Stomach (tissue), 8 donors: ENCODE measurements at regions not wholly inside any gene's neighbourhood (a gene's known extent, or its start where the extent isn't known, plus 50 kb on each side); places are given as distances from the start of the nearest gene placed in this dataset.
A peak's percentile ranks its signal among the peaks of the same experiment; 100 is the strongest.

Source experiments
- DNase-seq, 2 donors: peaks; one replicate each; pipeline versions ENCODE4 v3.0.0 to v3.0.0-alpha.2; 2013 to 2019
- H3K27ac ChIP-seq, 5 donors: fragments of 200-600 bp in 4 of 5; sonication (generic) in 4 of 5; one replicate each; pipeline ENCODE4 v1.5.1; 2013 to 2019; ENCODE audit warnings: mild to moderate bottlenecking in 1 of 5, moderate library complexity in 1 of 5
- H3K27me3 ChIP-seq, 3 donors: fragments of 200-600 bp; sonication (generic); one replicate each; pipeline ENCODE4 v1.5.1; 2017 to 2019; ENCODE audit warnings: mixed run types in 1 of 3
- H3K36me3 ChIP-seq, 4 donors: fragments of 200-600 bp; sonication (generic); 1 replicate in 3 of 4; 2 replicates in 1 of 4; pipeline ENCODE4 v1.5.1; 2016 to 2019
- H3K4me1 ChIP-seq, 4 donors: fragments of 200-600 bp; sonication (generic); one replicate each; pipeline ENCODE4 v1.5.1; 2016 to 2019
- H3K4me3 ChIP-seq, 4 donors: fragments of 200-600 bp; sonication (generic) in 3 of 4; one replicate each; pipeline ENCODE4 v1.5.1; 2016 to 2019; ENCODE audit warnings: mild to moderate bottlenecking in 1 of 4
- H3K9me3 ChIP-seq, 4 donors: fragments of 200-600 bp; sonication (generic); one replicate each; pipeline ENCODE4 v1.5.1; 2016 to 2019
- CTCF ChIP-seq, 7 experiments: fragments of 450-650 bp in 4 of 7; fragments of 200-600 bp in 3 of 7; sonication (generic) in 3 of 7; IDR thresholded peaks; one replicate each; pipeline ENCODE4 v1.5.1; 2016 to 2019; ENCODE audit warnings: antibody characterized with exemption in 7 of 7, control low read depth in 2 of 7, mild to moderate bottlenecking in 1 of 7
- EP300 ChIP-seq: sonication (generic); formaldehyde crosslinking; IDR thresholded peaks from one replicate; pipeline ENCODE4 v1.6.1; 2017; ENCODE audit warnings: antibody characterized with exemption
- POLR2A ChIP-seq, 4 donors: fragments of 450-650 bp; IDR thresholded peaks; one replicate each; pipeline ENCODE4 v1.6.1; 2016; ENCODE audit warnings: antibody characterized with exemption in 4 of 4, control low read depth in 2 of 4, mild to moderate bottlenecking in 1 of 4, moderate library complexity in 1 of 4
- POLR2AphosphoS5 ChIP-seq, 3 donors: sonication (generic); formaldehyde crosslinking; IDR thresholded peaks; one replicate each; pipeline ENCODE4 v1.6.1; 2016; ENCODE audit warnings: antibody characterized with exemption in 3 of 3
- WGBS, 5 donors: extraction: QIAGEN DNeasy Blood & Tissue Kit in 3 of 5; methylation state at CpG; one replicate each; pipeline versions ENCODE4 v1.1.5 to v1.1.7; 2013 to 2018; 5-methylcytosine and 5-hydroxymethylcytosine counted together
- intact Hi-C: fragments of 100-400 bp; cut with DNase I; formaldehyde crosslinking; loops from one replicate; pipeline ENCODE4 v1.15.1; 2023; ENCODE audit warnings: low total_unique reads
- donor health status: healthy with polysubstance abuse.
- donor health status: Bipolar disorder and iron deficiency.
- donor health status: healthy.

- no peak for DNase-seq
- 75 to 89% (median 88%) methylated on average over 1 of the region's 1 CpG for WGBS, 5 donors
- H3K4me1 ChIP-seq = no peaks in the 10 kb centered on the region
- peaks cover 0 to 17% (median 15%) of the 10 kb centered on the region in 4 donors for H3K9me3 ChIP-seq
- H3K36me3 ChIP-seq = no peaks in the 10 kb centered on the region
- TF ChIP-seq EP300 (no peak), POLR2AphosphoS5 (IDR thresholded peaks at IDR 0.05) (no peak), CTCF (IDR thresholded peaks at IDR 0.05) (no peak), POLR2A (IDR thresholded peaks at IDR 0.05) (no peak)
- H3K27me3 ChIP-seq = no peaks in the 10 kb centered on the region
- no peak overlapping the region for H3K27ac ChIP-seq
- no peak overlapping the region for H3K4me3 ChIP-seq
- intact Hi-C loops = no loop called here
Measured at GRCh38 chr2:129580001-129580400, 399.5 kb upstream of the RAB6C start.

- TF ChIP-seq EP300 = no peak
- TF ChIP-seq CTCF (IDR thresholded peaks at IDR 0.05) = no peak
- H3K27me3 ChIP-seq = peaks cover 0 to 17% (median 0%) of the 10 kb centered on the region in 3 donors
- H3K9me3 ChIP-seq = peaks cover 0 to 13% (median 11%) of the 10 kb centered on the region in 4 donors
- no peak overlapping the region for H3K4me3 ChIP-seq
- H3K36me3 ChIP-seq = no peaks in the 10 kb centered on the region
- H3K27ac ChIP-seq = no peak overlapping the region
- DNase-seq = no peak
- intact Hi-C loops = no loop called here
- no peaks in the 10 kb centered on the region for H3K4me1 ChIP-seq
Measured at GRCh38 chr2:129585760-129586159, 393.7 kb upstream of the RAB6C start.

- no peaks in the 10 kb centered on the region for H3K4me1 ChIP-seq
- peak in 1 of 2 donors; percentile 15 for DNase-seq
- TF ChIP-seq EP300 (no peak), CTCF (IDR thresholded peaks at IDR 0.05) (no peak), POLR2A (IDR thresholded peaks at IDR 0.05) (no peak), POLR2AphosphoS5 (IDR thresholded peaks at IDR 0.05) (no peak)
- no peaks in the 10 kb centered on the region for H3K9me3 ChIP-seq
- intact Hi-C loops = no loop called here
- no peaks in the 10 kb centered on the region for H3K36me3 ChIP-seq
- H3K4me3 ChIP-seq = no peak overlapping the region
- WGBS, 5 donors = 51 to 76% (median 63%) methylated on average over 36 to 51 of the region's 51 CpGs
- H3K27ac ChIP-seq = no peak overlapping the region
- peaks cover 0 to 17% (median 0%) of the 10 kb centered on the region in 3 donors for H3K27me3 ChIP-seq
Measured at GRCh38 chr2:129587426-129588064, 391.9 kb upstream of the RAB6C start.

GRCh38 chr2:129604560-129604959 lies 374.9 kb upstream of the RAB6C start:
- intact Hi-C loops = no loop called here
- Histone ChIP-seq H3K27ac (no peak overlapping the region), H3K9me3 (peaks cover 0 to 9% (median 1%) of the 10 kb centered on the region in 4 donors), H3K36me3 (no peaks in the 10 kb centered on the region), H3K4me1 (no peaks in the 10 kb centered on the region), H3K4me3 (no peak overlapping the region), H3K27me3 (peaks cover 0 to 19% (median 0%) of the 10 kb centered on the region in 3 donors)
- TF ChIP-seq CTCF (IDR thresholded peaks at IDR 0.05) = no peak
- no peak for TF ChIP-seq POLR2A (IDR thresholded peaks at IDR 0.05)
- no peak for TF ChIP-seq EP300
- TF ChIP-seq POLR2AphosphoS5 (IDR thresholded peaks at IDR 0.05) = no peak
- WGBS, 5 donors = 64 to 73% (median 68%) methylated on average over 5 of the region's 5 CpGs
- no peak for DNase-seq
